Stimulated activated naive CD4-positive, alpha-beta T cell treated with Interleukin-2 at 50 U/mL for 16 hours (primary cell): ENCODE measurements at regions not wholly inside any gene's neighbourhood (a gene's known extent, or its start where the extent isn't known, plus 50 kb on each side); places are given as distances from the start of the nearest gene placed in this dataset.

ENCODE experiments used
- DNase-seq: peaks from one replicate; lab custom pipeline; 2025; lab: John Stamatoyannopoulos, UW

- no peak for DNase-seq
These were observed 1508.7 kb upstream of the TMEFF2 start for GRCh38 chr2:193703411-193703810.

DNA sequence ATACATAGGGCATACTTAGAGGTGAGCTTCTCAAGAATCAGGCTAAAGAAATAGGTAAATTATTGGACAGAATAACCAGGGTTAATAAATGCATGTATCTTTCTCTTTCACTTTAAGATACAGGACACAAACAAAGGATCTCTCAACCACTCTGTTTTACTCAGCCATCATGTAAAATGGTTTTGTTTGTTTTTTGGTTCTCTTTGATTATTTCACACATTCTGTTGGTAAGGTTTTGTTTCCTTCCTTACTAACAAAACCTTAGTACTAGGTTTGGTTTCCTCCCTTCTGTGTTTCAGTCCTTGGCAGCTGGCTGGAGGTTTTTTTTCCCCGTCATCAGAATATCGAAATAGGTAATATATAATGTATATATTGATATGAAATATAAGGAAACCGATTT lies 1506.8 kb upstream of the TMEFF2 start:
- DNase-seq = no peak

DNA sequence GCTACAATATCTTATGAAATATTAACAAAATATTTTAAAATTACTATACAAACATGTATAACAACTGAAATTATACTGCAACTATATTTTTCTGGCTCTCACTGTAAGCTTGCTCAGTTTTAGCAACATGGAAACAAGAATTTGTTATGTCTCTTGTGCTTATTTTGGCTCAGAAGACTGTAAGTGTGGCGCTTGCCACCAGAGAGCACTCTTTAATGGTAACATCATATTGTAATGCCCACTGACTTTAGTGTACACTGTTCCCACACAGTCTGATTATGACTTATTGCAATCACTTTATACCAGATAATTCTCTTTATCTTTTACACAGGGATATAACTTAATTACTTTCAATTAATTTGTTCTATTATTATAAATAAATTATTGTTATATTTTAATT lies 1500.6 kb upstream of the TMEFF2 start:
- no peak for DNase-seq

DNA sequence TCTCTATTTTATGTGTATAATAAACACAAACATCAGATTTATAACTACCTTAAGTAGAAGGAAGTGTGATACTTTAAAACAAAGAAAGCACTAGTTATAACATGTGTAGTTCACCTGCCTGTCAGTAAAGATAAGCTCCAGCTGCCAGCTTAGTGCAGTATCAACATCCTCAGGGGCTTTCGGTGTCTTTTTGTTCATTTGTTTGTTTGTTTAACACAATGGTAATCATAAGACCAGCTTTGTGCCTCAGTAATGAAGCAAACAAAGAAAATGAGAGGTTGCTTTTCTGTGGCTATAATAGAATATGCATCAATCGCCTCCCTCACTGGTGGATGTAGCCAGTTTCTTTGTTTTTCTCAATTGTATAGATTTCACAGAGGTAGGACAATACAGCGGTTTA lies 1499.0 kb upstream of the TMEFF2 start:
- DNase-seq = no peak

- no peak for DNase-seq
These were observed 1495.8 kb upstream of the TMEFF2 start for GRCh38 chr2:193690572-193690971.

DNA sequence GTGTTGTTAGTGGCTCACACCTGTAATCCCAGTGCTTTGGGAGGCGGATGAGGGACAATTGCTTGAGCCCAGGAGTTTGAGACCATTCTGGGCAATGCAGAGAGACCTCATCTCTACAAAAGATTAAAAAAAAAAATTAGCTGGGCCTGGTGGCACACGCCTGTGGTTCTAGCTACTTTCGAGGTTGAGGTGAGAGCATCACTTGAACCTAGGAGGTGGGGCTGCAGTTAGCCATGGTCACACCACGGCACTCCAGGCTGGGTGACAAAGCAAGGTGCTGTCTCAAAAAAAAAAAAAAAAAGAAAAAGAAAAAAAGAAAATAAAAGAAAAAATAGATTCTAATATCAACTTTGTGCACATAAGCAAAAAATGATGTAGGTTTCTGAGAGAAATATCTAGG lies 1492.5 kb upstream of the TMEFF2 start:
- no peak for DNase-seq

- DNase-seq = no peak
These were observed 1485.1 kb upstream of the TMEFF2 start for GRCh38 chr2:193679847-193680246.

- no peak for DNase-seq
These were observed 1475.7 kb upstream of the TMEFF2 start for GRCh38 chr2:193670478-193670877.

- DNase-seq = no peak
These were observed 1474.0 kb upstream of the TMEFF2 start for GRCh38 chr2:193668557-193669323.

GRCh38 chr2:193627927-193628272 lies 1433.2 kb upstream of the TMEFF2 start:
- no peak for DNase-seq

GRCh38 chr2:193627187-193627926 lies 1432.6 kb upstream of the TMEFF2 start:
- DNase-seq = no peak

GRCh38 chr2:193608451-193608850 lies 1413.7 kb upstream of the TMEFF2 start:
- DNase-seq = no peak

DNA sequence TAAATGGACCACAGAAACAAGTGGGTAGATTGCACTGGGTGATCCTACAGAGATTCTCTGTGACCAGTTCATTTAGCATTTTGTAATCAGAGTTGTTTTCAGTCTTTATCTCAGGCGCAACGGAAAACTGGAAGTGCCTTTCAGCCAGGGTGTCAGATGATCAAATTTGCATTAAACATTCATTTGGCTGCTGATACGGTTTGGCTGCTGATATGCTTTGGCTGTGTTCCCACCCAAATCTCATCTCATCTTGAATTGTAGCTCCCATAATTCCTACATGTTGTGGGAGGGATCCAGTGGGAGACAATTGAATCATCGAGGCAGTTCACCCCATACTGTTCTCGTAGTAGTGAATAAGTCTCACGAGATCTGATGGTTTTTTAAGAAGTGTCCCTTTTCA lies 1396.1 kb upstream of the TMEFF2 start:
- DNase-seq = no peak

GRCh38 chr2:193584522-193584938 lies 1389.8 kb upstream of the TMEFF2 start:
- no peak for DNase-seq

- DNase-seq = no peak
These were observed 1389.1 kb upstream of the TMEFF2 start for GRCh38 chr2:193583638-193584400.

DNA sequence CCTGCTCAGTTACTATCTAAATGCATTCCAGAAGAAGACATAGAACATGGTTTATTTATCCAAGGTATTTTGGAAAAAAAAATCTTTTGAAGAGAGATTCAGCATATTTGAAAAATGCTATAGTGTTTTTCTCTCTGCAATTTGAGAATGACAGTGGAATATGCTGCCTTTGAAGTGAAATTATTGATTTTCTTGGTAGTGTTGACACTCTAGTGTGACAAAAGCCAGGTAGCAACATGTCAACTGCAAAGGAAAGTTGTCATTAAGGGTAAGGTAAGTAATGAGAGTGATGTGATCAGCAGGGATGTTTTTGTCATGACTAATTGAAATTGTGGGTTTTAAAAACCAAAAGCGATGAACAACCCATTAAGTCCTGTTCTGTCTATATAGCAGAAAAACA lies 1387.1 kb upstream of the TMEFF2 start:
- no peak for DNase-seq

DNA sequence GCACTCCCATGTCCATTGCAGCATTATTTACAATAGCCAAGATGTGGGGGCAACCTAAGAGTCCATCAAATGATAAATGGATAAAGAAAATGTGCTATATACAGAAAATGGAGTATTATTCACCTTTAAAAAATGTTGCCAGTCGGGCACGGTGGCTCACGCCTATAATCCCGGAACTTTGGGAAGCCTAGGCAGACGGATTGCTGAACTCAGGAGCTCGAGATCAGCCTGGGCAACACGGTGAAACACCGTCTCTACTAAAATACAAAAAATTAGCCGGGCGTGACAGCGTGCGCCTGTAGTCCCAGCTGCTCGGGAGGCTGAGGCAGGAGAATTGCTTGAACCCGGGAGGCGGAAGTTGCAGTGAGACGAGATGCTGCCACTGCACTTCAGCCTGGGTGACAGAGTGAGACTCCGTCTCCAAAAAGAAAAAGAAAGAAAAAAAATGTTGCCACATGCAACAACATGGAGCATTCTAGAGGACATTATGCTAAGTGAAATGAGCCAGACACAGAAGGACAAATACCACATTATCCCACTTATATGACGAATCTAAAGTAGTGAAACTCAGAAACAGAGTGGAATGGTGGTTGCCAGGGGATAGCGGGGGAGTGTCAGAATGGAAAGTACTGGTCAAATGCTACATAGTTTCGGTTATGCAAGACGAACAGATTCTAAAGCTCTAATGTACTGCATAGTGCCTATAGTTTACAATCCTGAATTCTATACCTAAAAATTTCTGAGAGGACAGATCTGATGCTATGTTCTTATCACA lies 1385.6 kb upstream of the TMEFF2 start:
- DNase-seq = no peak

- no peak for DNase-seq
These were observed 1372.2 kb upstream of the TMEFF2 start for GRCh38 chr2:193566886-193567285.

GRCh38 chr2:193566276-193566675 lies 1371.5 kb upstream of the TMEFF2 start:
- no peak for DNase-seq

GRCh38 chr2:193562031-193562430 lies 1367.3 kb upstream of the TMEFF2 start:
- DNase-seq = no peak

DNA sequence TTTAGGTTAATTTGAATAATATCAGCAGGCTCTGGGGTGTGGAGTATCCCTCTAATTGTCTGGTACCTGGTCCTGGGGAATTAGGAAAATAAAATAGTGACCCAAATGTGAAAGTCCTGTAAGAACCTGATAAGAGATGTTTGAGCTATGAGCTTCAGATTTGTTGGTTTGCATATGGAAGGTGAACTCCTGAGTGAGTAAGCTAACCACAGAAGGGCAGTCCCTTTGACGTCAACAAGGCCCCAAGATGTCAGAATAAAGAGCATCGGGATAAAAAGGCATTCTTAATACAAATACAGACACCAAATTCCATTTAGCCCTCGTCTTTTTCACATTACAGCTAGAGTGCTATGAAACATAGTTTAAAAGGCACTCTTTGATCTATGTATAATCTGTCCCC lies 1366.3 kb upstream of the TMEFF2 start:
- no peak for DNase-seq
